ENCODE measurements at regions not wholly inside any gene's neighbourhood (a gene's known extent, or its start where the extent isn't known, plus 50 kb on each side); places are given as distances from the start of the nearest gene placed in this dataset.
"Not testable (repeated sequence)": the region's sequence is repeated elsewhere in the genome, so short reads cannot be mapped to it uniquely, and the experiment has no call there.

DNA sequence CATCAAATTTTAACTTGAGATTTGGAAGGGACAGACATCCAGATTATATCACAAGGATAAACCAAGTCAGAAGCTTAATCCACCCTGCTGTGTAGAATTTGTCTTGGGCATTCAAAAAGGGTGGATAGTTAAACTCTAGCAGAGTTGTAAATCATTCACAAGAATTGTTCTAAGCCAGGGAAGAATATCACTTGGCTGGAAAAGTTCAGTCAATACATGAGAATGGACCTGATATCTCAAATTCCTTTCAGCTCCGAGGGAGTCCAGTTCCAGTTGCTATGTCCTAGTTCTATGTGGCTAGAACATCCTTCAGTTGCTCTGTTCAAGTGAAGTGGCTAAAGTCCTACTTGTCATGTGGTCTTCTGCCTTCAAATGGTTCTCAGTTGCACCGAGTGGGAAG is 351.8 kb upstream of the JARID2 start:
- no peak overlapping the region for H3K4me3 ChIP-seq (ENCODE audit: low read depth, low read length)
- no peak for DNase-seq (ENCODE audit: low read depth)
- H3K36me3 ChIP-seq (ENCODE audit: control insufficient read depth, insufficient read depth, low read length) = no peaks in the 10 kb centered on the region
- TF ChIP-seq, protein P1, sequence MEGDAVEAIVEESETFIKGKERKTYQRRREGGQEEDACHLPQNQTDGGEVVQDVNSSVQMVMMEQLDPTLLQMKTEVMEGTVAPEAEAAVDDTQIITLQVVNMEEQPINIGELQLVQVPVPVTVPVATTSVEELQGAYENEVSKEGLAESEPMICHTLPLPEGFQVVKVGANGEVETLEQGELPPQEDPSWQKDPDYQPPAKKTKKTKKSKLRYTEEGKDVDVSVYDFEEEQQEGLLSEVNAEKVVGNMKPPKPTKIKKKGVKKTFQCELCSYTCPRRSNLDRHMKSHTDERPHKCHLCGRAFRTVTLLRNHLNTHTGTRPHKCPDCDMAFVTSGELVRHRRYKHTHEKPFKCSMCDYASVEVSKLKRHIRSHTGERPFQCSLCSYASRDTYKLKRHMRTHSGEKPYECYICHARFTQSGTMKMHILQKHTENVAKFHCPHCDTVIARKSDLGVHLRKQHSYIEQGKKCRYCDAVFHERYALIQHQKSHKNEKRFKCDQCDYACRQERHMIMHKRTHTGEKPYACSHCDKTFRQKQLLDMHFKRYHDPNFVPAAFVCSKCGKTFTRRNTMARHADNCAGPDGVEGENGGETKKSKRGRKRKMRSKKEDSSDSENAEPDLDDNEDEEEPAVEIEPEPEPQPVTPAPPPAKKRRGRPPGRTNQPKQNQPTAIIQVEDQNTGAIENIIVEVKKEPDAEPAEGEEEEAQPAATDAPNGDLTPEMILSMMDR (IDR thresholded peaks at IDR 0.05; ENCODE audit: insufficient read depth, low read length, poor library complexity, severe bottlenecking) = no peak
- no peaks in the 10 kb centered on the region for H3K27me3 ChIP-seq (ENCODE audit: control insufficient read depth, insufficient read depth, low read length)

DNA sequence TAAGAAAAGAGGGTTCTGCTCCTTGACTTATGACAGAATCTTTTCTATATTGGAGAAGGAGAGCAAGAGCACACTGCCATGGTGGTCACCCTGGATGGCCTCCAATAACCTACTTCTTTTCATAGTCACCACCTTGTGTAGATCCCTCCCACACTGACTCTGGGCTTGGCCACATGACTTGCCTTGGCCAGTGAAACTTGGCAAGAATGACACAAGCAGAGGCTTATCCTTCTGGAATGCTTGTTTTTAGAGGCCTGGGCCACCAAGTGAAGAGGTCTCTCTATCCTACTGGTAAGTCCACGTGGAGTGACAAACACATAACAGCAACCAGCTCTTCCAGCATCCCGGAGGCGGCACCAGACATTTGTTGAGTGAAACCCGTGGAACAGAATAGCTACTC is 349.4 kb upstream of the JARID2 start:
- TF ChIP-seq, protein P1 (IDR thresholded peaks at IDR 0.05; ENCODE audit: insufficient read depth, low read length, poor library complexity, severe bottlenecking) = no peak
- H3K36me3 ChIP-seq (ENCODE audit: control insufficient read depth, insufficient read depth, low read length) = no peaks in the 10 kb centered on the region
- no peak overlapping the region for H3K4me3 ChIP-seq (ENCODE audit: low read depth, low read length)
- H3K27me3 ChIP-seq (ENCODE audit: control insufficient read depth, insufficient read depth, low read length) = no peaks in the 10 kb centered on the region
- no peak for DNase-seq (ENCODE audit: low read depth)

DNA sequence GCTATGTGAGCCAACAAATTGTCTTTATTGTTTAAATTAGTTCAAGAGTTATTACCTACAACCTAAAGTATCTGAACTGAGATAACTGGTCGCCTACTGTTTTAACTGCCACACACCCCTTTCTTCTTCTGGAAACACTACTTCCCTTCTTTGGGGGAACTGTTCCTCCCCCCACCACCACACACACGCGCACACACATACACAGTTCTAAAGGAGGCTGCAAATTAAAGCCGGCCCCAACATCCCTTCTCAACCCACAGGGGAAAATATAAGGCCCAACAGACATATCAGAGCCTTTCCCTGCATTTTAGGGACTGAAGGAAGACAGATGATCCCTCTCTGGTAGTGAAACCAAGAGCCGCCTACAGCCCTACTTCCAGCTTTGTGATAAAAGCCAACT is 348.0 kb upstream of the JARID2 start:
- no peaks in the 10 kb centered on the region for H3K27me3 ChIP-seq (ENCODE audit: control insufficient read depth, insufficient read depth, low read length)
- H3K36me3 ChIP-seq (ENCODE audit: control insufficient read depth, insufficient read depth, low read length) = no peaks in the 10 kb centered on the region
- TF ChIP-seq, protein P1 (IDR thresholded peaks at IDR 0.05; ENCODE audit: insufficient read depth, low read length, poor library complexity, severe bottlenecking) = no peak
- DNase-seq (ENCODE audit: low read depth) = no peak
- no peak overlapping the region for H3K4me3 ChIP-seq (ENCODE audit: low read depth, low read length)

DNA sequence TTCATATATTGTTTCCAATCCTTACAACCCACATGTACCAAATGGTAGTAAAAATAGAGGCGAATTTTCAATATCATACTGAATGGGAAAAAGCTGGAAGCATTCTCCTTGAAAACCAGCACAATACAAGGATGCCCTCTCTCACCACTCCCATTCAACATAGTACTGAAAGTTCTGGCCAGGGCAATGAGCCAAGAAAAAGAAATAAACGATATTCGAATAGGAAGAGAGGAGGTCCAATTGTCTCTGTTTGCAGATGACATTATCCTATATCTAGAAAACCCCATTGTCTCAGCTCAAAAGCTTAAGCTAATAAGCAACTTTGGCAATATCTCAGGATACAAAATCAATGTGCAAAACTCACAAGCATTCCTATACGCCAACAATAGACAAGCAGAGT is 346.4 kb upstream of the JARID2 start:
- H3K4me3 ChIP-seq (ENCODE audit: low read depth, low read length); H3K27me3 ChIP-seq (ENCODE audit: control insufficient read depth, insufficient read depth, low read length); H3K36me3 ChIP-seq (ENCODE audit: control insufficient read depth, insufficient read depth, low read length); DNase-seq (ENCODE audit: low read depth): not testable (repeated sequence)

DNA sequence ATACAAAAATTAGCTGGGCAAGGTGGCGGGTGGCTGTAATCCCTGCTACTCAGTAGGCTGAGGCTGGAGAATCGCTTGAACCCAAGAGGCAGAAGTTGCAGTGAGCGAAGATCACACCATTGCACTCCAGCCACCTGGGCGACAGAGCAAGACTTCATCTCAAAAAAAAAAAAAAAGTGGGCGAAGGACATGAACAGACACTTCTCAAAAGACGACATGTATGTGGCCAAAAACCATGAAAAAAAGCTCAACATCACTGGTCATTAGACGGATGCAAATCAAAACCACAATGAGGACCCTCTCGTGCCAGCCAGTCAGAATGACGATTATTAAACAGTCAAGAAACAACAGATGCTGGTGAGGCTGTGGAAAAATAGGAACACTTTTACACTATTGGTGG is 344.9 kb upstream of the JARID2 start:
- TF ChIP-seq, protein P1 (IDR thresholded peaks at IDR 0.05; ENCODE audit: insufficient read depth, low read length, poor library complexity, severe bottlenecking) = no peak
- no peaks in the 10 kb centered on the region for H3K27me3 ChIP-seq (ENCODE audit: control insufficient read depth, insufficient read depth, low read length)
- H3K36me3 ChIP-seq (ENCODE audit: control insufficient read depth, insufficient read depth, low read length) = no peaks in the 10 kb centered on the region
- DNase-seq (ENCODE audit: low read depth) = no peak
- no peak overlapping the region for H3K4me3 ChIP-seq (ENCODE audit: low read depth, low read length)

DNA sequence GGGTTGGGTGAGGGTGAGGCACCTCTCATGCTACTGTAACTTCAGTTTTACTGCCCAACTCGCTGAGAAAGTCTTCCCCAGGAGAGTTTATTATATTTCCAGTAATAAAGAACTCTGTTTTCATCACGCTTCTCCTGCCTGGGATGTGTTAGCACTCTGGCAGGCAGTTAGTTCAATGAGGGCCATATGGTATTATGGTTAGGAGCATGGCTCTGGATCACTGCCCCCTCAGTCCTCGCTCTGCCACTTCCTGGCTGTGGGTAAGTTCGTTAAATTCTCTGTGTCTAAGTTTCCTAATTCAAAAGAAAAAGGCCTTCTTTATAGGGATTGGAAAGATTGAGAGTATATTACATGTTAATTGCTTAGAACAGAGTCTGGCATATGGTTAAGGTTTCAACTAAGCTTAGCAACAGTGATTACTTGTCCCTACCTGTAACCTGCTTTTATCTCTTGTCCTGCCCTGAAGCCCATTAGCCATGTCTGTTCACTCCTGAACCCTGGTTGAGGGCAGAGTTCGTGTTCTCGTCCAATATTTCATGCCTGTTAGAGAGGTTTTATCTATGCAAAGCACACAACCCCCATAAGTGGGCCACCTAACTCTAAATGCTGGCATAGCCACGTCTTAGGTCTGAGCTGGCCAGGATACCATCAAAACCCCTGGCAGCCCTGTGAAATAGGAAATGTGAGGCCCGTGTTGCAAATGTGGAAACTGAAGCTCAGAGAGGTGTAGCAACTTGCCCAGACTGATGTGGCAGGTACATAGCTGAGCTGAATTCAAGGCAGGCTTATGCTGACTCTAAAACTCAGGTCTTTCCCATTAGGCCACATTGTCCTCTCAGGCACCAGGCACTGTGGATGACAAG is 342.5 kb upstream of the JARID2 start:
- no peak for DNase-seq (ENCODE audit: low read depth)
- no peaks in the 10 kb centered on the region for H3K36me3 ChIP-seq (ENCODE audit: control insufficient read depth, insufficient read depth, low read length)
- TF ChIP-seq, protein P1 (IDR thresholded peaks at IDR 0.05; ENCODE audit: insufficient read depth, low read length, poor library complexity, severe bottlenecking) = no peak
- no peaks in the 10 kb centered on the region for H3K27me3 ChIP-seq (ENCODE audit: control insufficient read depth, insufficient read depth, low read length)
- H3K4me3 ChIP-seq (ENCODE audit: low read depth, low read length) = no peak overlapping the region
